ENCODE measurements at regions not wholly inside any gene's neighbourhood (a gene's known extent, or its start where the extent isn't known, plus 50 kb on each side); places are given as distances from the start of the nearest gene placed in this dataset.

DNA sequence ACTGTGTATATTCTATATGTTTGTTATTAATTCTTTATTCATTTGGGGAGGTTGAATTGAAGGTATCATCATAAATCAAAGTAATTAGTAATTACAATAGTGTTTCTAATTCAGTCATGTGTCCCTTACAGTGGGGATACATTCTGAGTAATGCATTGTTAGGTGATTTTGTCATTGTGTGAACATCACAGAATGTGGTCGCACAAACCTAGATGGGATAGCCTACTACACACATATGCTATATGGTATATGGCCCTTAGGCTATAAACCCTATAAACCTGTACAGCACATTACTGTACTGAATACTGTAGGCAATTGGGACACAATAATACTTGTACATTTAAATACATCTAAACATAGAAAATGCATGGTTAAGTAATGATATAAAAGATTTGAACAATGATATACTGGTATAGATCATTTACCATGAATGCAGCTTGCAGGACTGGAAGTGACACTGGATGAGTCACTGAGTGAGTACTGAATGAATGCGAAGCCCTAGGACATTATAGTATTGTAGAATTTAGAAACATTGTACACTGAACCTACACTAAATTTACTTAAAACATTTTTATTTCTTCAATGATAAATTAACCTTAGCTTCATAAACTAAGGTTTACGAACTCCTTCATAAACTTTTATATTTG lies 936.2 kb upstream of the CHORDC1 start:
- no peak for DNase-seq
- Histone ChIP-seq H3K36me3 (no peaks in the 10 kb centered on the region), H3K4me3 (no peak overlapping the region), H3K27ac (no peak overlapping the region), H3K27me3 (no peaks in the 10 kb centered on the region), H3K4me1 (no peaks in the 10 kb centered on the region), H3K9me3 (no peaks in the 10 kb centered on the region)
- no peak for ATAC-seq
- intact Hi-C loops (cut with DNase I; ENCODE audit: low total_unique reads): no loop called here
- in situ Hi-C loops (cut with MboI; ENCODE audit: low sequenced_read_pairs in 4 of 4): no loop called here
- no peak for TF ChIP-seq CTCF (IDR thresholded peaks at IDR 0.05 in 4 of 5, conservative IDR thresholded peaks at IDR 0.05 in 1 of 5)
- no peak for TF ChIP-seq POLR2A (IDR thresholded peaks at IDR 0.05)

- in situ Hi-C loops (cut with MboI; ENCODE audit: low sequenced_read_pairs in 4 of 4) (no loop called here), intact Hi-C loops (cut with DNase I; ENCODE audit: low total_unique reads) (no loop called here)
- H3K36me3 ChIP-seq: no peaks in the 10 kb centered on the region
- TF ChIP-seq CTCF (IDR thresholded peaks at IDR 0.05 in 4 of 5, conservative IDR thresholded peaks at IDR 0.05 in 1 of 5): no peak
- DNase-seq (no peak), ATAC-seq (no peak)
- no peaks in the 10 kb centered on the region for H3K4me1 ChIP-seq
- H3K27me3 ChIP-seq: no peaks in the 10 kb centered on the region
- no peak overlapping the region for H3K4me3 ChIP-seq
- H3K9me3 ChIP-seq: no peaks in the 10 kb centered on the region
- H3K27ac ChIP-seq: no peak overlapping the region
Measured at GRCh38 chr11:91158297-91158696, 935.4 kb upstream of the CHORDC1 start.

DNA sequence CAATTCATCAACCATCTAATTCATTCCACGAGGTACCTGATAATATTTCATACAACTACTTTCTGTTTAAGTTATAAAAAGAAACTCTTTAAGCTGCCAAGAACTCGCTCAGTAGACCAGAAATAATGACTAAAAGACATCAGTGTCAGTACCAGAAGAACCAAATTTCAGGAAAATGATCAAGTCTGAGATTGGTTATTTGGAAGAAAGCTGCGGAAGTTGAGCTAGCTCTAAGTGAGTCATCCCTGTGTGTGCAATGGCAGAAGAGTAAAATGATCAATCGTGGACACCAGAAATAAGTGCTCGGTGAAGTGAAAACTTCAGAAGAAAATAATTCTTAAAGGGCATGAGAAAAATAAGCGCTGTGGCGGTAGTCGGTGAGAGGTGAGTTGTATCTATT lies 933.2 kb upstream of the CHORDC1 start:
- TF ChIP-seq CTCF (IDR thresholded peaks at IDR 0.05 in 4 of 5, conservative IDR thresholded peaks at IDR 0.05 in 1 of 5): no peak
- TF ChIP-seq POLR2A (IDR thresholded peaks at IDR 0.05): no peak
- ATAC-seq: no peak
- intact Hi-C loops (cut with DNase I; ENCODE audit: low total_unique reads): no loop called here
- Histone ChIP-seq H3K36me3 (no peaks in the 10 kb centered on the region), H3K9me3 (no peaks in the 10 kb centered on the region), H3K27me3 (no peaks in the 10 kb centered on the region), H3K4me3 (no peak overlapping the region), H3K27ac (no peak overlapping the region), H3K4me1 (no peaks in the 10 kb centered on the region)
- no peak for DNase-seq
- in situ Hi-C loops (cut with MboI; ENCODE audit: low sequenced_read_pairs in 4 of 4): no loop called here

- intact Hi-C loops (cut with DNase I; ENCODE audit: low total_unique reads) (no loop called here), in situ Hi-C loops (cut with MboI; ENCODE audit: low sequenced_read_pairs in 4 of 4) (no loop called here)
- DNase-seq: no peak
- TF ChIP-seq POLR2A (IDR thresholded peaks at IDR 0.05) (no peak), CTCF (IDR thresholded peaks at IDR 0.05 in 4 of 5, conservative IDR thresholded peaks at IDR 0.05 in 1 of 5) (no peak)
- Histone ChIP-seq H3K36me3 (no peaks in the 10 kb centered on the region), H3K9me3 (no peaks in the 10 kb centered on the region), H3K4me1 (no peaks in the 10 kb centered on the region), H3K4me3 (no peak overlapping the region), H3K27me3 (no peaks in the 10 kb centered on the region), H3K27ac (no peak overlapping the region)
- ATAC-seq: no peak
Measured at GRCh38 chr11:91147885-91148284, 925.0 kb upstream of the CHORDC1 start.

- in situ Hi-C loops (cut with MboI; ENCODE audit: low sequenced_read_pairs in 4 of 4): no loop called here
- no peak for ATAC-seq
Measured at GRCh38 chr11:91141655-91142054, 918.8 kb upstream of the CHORDC1 start.

More at GRCh38 chr11:91141655-91142054, 918.8 kb upstream of the CHORDC1 start:
- Histone ChIP-seq H3K27ac (no peak overlapping the region), H3K36me3 (no peaks in the 10 kb centered on the region), H3K4me1 (no peaks in the 10 kb centered on the region), H3K9me3 (no peaks in the 10 kb centered on the region), H3K27me3 (no peaks in the 10 kb centered on the region), H3K4me3 (no peak overlapping the region)
- no peak for DNase-seq
- TF ChIP-seq POLR2A (IDR thresholded peaks at IDR 0.05) (no peak), CTCF (IDR thresholded peaks at IDR 0.05 in 4 of 5, conservative IDR thresholded peaks at IDR 0.05 in 1 of 5) (no peak)
- intact Hi-C loops (cut with DNase I; ENCODE audit: low total_unique reads): no loop called here
